ENCODE measurements at regions not wholly inside any gene's neighbourhood (a gene's known extent, or its start where the extent isn't known, plus 50 kb on each side); places are given as distances from the start of the nearest gene placed in this dataset.

DNA sequence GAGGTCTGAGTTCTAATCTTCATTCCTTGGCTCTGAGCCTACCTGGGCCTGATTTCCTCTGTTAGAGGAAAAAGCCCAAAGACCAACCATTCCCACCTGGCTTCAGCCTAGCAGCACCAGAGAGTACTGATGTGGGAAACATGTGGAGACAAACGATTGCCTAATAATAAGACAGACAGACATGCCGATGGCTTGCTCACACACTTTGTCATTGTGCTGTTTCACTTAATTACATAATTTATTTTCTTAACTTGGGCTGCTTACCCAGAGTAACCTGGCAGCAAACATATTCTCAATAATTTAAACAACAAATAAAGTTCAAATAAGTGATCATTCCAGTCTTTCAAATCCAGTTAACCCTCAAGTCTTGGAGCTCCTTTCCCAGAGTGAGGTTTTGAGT is 83.4 kb downstream of the MAF start:
- TF ChIP-seq CTCF (IDR thresholded peaks at IDR 0.05; ENCODE audit: insufficient read depth, low read depth, low read length): no peak
- no peak for TF ChIP-seq EZH2 (IDR thresholded peaks at IDR 0.05; ENCODE audit: insufficient read depth, low read length)
